ENCODE measurements at regions not wholly inside any gene's neighbourhood (a gene's known extent, or its start where the extent isn't known, plus 50 kb on each side); places are given as distances from the start of the nearest gene placed in this dataset.

GRCh38 chr14:28823245-28823644 is 56.7 kb downstream of the FOXG1 start:
- TF ChIP-seq CTCF (IDR thresholded peaks at IDR 0.05; ENCODE audit: control extremely low read depth in 1 of 3, insufficient read depth in 1 of 3, low read depth in 1 of 3, low read length in 3 of 3) (no peak), BCL11A (IDR thresholded peaks at IDR 0.05; ENCODE audit: low read depth in 2 of 2, low read length in 2 of 2) (no peak)
